ENCODE measurements at regions not wholly inside any gene's neighbourhood (a gene's known extent, or its start where the extent isn't known, plus 50 kb on each side); places are given as distances from the start of the nearest gene placed in this dataset.
"Not testable (repeated sequence)": the region's sequence is repeated elsewhere in the genome, so short reads cannot be mapped to it uniquely, and the experiment has no call there.

DNA sequence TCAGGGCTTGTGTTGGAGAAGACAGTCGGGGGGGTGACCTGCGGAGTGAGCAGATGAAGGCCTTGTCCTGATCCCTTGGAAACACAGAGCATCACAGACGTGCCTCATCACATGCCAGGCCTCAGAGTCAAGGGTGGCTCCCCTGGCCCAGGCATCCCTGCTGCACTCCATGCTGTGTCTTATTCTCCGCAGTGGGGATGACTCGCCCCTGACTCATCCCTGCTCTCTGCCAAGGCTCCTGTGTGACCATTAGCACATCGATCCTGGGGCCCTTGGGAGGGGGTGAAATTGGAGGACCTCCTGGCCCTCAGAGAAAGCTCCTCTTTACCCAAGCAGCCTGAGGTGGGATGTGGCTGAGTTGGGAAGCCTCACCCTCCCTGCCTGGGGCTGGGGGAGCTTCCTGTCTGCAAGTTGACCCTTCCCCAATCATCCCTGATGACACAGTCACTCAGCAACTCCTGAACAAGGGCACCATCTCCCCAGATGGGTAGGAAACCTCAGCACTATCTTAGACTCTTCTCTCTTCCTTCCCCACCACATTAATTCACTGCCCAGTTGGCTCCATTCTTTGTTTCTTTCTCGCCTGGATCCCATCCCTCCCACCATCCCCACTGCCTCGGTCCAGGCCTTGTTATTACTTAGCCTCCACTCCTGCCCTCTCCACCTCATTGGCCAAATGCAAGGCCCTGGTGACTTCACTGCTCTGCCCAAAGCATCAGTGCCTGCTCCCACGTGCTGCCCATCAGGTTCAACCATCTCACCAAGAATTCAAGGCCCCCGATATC, 74.6 kb downstream of the CAMK2N1 start:
- no peak for TF ChIP-seq CTCF (IDR thresholded peaks at IDR 0.05; ENCODE audit: extremely low read depth, missing control alignments)
- no peak for DNase-seq (ENCODE audit: low spot score)

DNA sequence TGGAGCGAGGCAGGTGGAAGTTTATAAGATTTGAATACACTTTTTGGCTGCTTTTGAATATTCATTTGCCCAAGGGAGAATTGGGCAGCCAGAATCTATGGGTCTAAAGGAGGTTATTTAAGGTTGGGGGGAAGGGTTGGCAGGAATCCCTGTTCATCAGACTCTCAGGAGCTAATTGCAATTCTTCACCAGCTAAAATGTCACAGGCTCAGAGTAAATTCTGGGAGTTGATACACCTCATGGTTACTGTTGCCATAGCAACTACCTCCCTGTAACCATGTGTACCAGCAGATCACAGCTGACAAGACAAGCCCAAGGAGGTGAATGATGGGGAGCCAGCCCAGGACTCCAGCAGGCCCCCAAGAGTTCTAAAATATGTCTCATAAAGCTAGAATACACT, 75.5 kb downstream of the CAMK2N1 start:
- DNase-seq (ENCODE audit: low spot score), result no peak
- no peak for TF ChIP-seq CTCF (IDR thresholded peaks at IDR 0.05; ENCODE audit: extremely low read depth, missing control alignments)

GRCh38 chr1:20409971-20410370, 76.0 kb downstream of the CAMK2N1 start:
- TF ChIP-seq CTCF (IDR thresholded peaks at IDR 0.05; ENCODE audit: extremely low read depth, missing control alignments), result no peak
- no peak for DNase-seq (ENCODE audit: low spot score)

DNA sequence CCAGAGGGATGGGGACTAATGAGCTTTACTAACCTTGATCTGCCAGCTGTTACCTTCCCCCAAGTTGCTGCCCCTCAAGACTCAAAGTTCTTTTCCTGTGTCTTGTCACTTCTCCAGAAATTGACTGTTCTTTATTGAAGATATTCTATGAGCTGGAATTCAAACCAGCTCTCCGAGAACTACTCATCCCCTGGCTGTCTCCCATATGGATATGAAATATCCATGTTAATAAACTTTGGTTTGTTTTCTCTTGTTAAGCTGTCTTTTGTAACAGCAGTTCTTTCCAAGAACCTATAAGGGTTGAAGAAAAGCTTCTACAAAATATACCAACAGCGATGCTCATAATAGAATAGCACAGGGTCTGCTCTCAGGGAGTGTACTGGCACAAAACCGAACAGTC, 77.0 kb downstream of the CAMK2N1 start:
- no peak for TF ChIP-seq CTCF (IDR thresholded peaks at IDR 0.05; ENCODE audit: extremely low read depth, missing control alignments)
- DNase-seq (ENCODE audit: low spot score), result no peak

DNA sequence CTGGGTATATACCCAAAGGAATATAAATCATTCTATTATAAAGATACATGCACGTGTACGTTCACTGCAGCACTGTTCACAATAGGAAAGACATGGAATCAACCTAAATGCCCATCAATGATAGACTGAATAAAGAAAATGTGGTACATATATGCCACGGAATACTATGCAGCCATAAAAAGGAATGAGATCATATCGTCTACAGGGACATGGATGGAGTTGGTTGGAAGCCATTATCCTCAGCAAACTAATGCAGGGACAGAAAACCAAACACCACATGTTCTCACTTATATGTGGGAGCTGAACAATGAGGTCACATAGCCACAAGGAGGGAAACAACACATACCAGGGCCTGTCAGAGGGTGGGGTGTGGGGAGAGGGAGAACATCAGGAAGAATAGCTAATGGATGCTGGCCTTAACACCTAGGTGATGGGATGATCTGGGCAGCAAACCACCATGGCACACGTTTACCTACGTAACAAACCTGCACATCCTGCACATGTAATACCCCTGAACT, 77.8 kb downstream of the CAMK2N1 start:
- DNase-seq (ENCODE audit: low spot score), result not testable (repeated sequence)

- DNase-seq (ENCODE audit: low spot score), result no peak
- no peak for TF ChIP-seq CTCF (IDR thresholded peaks at IDR 0.05; ENCODE audit: extremely low read depth, missing control alignments)
Measured at GRCh38 chr1:20405893-20406604, 80.0 kb downstream of the CAMK2N1 start.

GRCh38 chr1:20405051-20405754, 80.8 kb downstream of the CAMK2N1 start:
- DNase-seq (ENCODE audit: low spot score), result no peak

More at GRCh38 chr1:20405051-20405754, 80.8 kb downstream of the CAMK2N1 start:
- TF ChIP-seq CTCF (IDR thresholded peaks at IDR 0.05; ENCODE audit: extremely low read depth, missing control alignments), result no peak

Data from GM20000 (cell line).